NOMO-1 treated with dmso at 0.1 percent for 144 hours (cell line): ENCODE measurements at regions not wholly inside any gene's neighbourhood (a gene's known extent, or its start where the extent isn't known, plus 50 kb on each side); places are given as distances from the start of the nearest gene placed in this dataset.

ENCODE experiments used
- DNase-seq: peaks from one replicate; lab custom pipeline; 2025; ENCODE audit not compliant: unreplicated experiment; lab: John Stamatoyannopoulos, UW

GRCh38 chr5:40414922-40415321 lies 264.8 kb upstream of the PTGER4 start:
- no peak for DNase-seq

DNA sequence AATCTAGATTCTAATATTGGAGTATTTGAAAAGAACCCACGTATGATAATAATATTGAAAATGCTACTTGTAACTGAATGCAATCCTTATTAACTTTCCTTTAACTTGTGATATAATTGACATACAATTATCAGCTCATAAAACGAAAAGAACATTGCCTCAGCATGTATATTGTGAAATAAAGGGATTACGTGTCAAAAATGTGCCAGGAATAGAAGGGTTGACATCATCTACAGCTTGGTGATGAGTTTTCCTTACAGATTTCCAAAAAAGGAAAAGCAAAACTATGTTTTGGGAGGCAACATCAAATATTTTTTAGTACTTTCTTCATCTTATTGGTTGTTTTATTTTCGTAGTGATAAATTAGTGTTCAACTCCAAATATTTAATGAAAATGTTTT lies 266.0 kb upstream of the PTGER4 start:
- peak; percentile 10 for DNase-seq

DNA sequence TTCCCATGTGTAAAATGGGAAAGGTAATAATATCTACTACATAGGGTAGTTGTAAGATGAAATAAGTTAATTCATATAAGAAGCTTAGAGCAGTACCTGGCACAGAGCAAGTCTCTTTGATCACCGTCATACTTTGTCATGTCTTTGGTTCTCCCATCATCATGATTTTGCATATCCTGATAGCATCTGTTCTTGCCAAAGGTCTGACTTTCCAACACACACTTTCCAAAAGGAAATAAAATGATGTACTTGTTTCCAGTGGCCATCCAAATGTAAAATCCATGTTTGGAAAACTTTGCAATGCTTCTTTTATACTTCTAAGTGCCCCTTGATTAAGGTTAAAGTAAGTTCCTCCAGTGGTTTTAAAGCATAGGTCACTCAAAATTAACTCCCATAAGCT lies 266.9 kb upstream of the PTGER4 start:
- no peak for DNase-seq

DNA sequence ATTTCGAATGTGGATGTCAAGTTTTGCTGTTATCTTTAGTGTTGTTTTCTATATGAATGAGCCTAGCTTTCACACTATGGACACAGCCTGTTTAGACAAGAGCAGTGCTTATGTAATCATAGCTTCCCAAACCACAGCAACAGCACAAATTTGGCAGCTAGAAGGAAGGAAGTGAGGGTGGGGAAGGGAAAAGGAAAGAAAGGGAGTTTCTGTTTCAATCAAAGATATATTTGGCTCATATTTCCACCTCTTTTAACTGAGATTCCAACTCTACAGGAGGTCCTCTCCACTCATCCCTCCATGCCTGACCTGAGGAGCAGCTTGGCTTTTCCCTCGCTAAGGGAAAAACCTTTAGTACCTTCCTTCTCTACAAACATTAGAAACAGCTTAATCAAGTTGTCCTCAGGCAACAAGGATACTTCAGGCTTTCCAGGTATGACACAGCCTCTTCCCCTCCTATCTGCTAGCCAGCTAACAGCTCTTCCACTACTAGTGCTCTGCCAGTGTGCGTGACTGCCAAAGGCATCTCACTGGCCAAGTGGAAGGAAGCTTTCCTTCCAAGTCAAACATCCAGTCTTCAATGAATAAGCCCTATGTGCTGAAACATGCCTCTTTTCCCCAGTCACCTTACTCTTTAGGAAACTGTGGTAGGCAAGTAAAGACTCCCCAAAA lies 268.6 kb upstream of the PTGER4 start:
- peak; percentile 43 for DNase-seq

DNA sequence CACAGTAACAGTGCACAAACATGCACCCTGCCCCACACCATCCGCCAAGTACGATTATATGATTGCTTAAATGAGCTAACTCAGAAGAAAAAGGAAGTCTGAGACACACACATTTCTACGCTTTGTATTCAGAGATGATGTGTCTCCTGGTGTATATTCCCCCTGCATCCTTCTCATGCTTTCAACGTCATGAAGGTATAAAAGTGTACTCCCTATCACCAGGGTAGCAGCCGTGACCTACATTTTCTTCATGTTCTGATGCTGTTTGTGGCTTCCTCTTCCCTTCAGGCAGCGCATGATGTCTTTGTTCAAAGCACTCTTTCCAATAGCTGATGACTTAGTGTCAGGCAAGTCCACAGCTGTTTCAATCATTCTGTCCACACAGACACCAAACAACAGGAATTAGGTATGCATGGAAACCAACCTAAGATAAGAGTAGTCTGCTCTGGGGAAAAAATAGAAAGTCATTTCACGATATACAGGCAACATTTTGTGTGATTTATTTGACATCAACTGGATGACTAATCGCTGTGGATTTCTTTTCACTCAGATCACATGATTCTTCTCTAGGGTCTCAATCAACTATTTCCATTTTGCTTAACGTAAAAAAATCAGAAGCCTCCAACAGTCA lies 269.4 kb upstream of the PTGER4 start:
- peak; percentile 71 for DNase-seq

DNA sequence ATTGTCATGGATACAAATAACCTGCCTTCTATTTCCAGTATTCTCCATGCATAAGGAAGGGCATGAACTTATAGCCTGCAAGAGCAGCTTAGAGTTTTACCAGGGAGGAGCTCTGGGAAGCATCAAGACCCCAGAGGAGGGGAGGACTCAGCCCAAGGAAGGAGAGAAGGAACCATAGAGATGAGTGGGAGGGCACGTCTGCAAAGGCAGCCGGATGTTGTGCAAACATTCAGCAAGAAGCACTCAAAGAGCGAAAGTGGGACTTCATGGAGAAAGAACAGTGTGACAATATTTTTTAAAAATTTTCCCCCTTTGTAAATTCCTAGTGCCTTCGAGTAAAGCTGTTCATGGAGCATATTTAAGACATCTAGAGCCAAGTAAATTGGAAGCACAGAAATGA lies 270.1 kb upstream of the PTGER4 start:
- peak; percentile 86 for DNase-seq

DNA sequence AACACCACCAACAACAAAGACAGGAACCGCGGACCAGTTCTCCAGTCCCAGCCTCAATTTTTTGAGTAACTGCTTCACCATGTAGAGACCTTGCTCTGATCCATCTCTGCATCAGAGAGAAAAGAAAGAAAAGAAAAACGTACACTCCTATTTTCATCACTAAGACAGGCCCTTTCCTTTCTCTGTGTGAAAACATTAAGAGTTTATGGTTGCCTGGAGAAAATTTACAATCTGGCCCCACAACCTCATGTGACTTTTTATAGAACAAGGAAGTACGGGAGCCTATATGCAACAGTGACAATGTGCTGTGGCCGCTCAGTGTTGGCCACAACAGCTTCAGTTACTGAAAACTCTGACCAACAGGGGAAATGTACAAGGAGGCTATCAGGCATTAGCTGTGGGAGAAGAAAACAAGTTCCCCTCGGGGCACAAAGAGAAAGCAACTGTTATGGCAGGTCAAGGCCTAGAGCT lies 272.9 kb upstream of the PTGER4 start:
- peak; percentile 91 for DNase-seq

- no peak for DNase-seq
Measured at GRCh38 chr5:40405996-40406740, 273.5 kb upstream of the PTGER4 start.

- peak; percentile 16 for DNase-seq
Measured at GRCh38 chr5:40405230-40405629, 274.5 kb upstream of the PTGER4 start.

DNA sequence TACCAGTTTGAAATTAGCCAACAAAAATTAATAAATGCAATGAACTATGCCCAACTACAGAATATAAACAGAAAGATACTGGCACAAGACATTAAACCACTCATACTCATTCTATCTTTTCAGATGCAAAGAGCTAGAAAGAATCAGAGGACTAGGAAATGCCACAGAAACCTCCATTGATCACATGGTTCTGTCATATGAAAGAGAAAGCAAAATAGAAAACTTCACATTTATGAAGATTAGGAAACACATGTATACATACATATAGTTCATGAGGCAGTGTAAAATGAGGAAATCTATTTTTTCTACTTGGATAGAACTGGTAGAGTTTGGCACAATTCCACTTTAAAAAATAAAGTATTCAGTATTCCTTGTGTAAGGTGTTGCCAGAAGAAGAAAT lies 275.1 kb upstream of the PTGER4 start:
- DNase-seq = no peak

GRCh38 chr5:40402007-40402364 lies 277.7 kb upstream of the PTGER4 start:
- DNase-seq = peak; percentile 41

- DNase-seq = no peak
Measured at GRCh38 chr5:40401284-40402006, 278.3 kb upstream of the PTGER4 start.

DNA sequence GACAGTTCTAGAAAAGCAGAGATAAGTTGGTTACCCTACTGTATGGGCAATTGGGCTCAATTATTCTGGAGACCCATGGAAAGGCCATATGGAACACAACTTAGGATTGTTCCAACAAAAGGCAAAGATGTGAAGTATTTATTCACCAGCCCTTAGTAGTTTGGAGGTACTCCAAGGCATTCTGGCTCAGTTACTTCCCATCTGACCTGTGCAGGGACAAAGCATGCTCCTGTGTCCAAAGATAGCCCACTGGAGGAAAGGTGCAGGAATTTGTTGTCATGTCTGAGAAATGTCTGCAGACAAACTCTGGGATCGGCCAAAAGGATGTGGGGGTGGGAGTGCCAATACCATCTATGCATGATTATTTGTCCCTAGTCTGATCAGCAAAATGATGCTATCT lies 279.5 kb upstream of the PTGER4 start:
- no peak for DNase-seq

- DNase-seq = no peak
Measured at GRCh38 chr5:40399349-40399748, 280.4 kb upstream of the PTGER4 start.

- no peak for DNase-seq
Measured at GRCh38 chr5:40397976-40398375, 281.7 kb upstream of the PTGER4 start.

- DNase-seq = no peak
Measured at GRCh38 chr5:40397091-40397490, 282.6 kb upstream of the PTGER4 start.

GRCh38 chr5:40396317-40396716 lies 283.4 kb upstream of the PTGER4 start:
- no peak for DNase-seq

- no peak for DNase-seq
Measured at GRCh38 chr5:40395251-40395650, 284.5 kb upstream of the PTGER4 start.

DNA sequence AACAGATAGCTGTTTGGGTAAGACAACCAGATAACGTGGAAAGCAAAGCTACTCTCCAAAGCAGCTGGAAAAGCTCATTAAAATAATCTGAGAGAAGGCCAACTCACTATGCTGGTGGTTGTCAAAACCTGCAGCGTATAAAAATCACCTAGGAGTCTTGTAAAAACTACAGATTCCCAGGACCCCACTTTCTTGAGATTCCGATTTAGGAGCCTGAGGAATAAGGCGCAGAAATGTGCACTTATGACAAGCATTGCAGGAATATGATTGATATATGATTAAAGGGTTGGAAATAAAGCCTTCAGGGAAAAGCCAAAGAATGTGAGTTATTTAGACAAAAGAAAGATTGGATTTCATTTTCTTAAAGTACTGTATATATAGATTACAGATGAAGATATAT lies 285.0 kb upstream of the PTGER4 start:
- no peak for DNase-seq

DNA sequence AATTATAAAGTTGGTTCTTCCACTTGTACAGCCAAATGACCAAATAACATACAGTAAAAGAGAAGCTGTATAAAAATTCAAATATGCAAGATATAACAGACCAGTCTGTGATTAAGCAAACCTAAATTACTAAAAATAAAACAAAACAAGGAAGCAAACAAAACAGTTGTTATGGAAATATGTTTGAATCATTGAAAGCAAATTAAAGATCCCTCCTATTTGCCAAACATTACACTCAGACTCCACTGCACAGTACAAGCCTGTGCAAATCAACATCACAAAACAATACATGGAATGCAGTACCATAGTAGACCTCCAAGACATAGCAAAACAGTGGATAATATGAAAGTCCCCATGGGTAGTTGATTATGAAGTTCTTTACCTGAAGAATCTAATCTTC lies 288.1 kb upstream of the PTGER4 start:
- no peak for DNase-seq

GRCh38 chr5:40390281-40391149 lies 289.2 kb upstream of the PTGER4 start:
- DNase-seq = no peak
